ENCODE measurements at regions not wholly inside any gene's neighbourhood (a gene's known extent, or its start where the extent isn't known, plus 50 kb on each side); places are given as distances from the start of the nearest gene placed in this dataset.

DNA sequence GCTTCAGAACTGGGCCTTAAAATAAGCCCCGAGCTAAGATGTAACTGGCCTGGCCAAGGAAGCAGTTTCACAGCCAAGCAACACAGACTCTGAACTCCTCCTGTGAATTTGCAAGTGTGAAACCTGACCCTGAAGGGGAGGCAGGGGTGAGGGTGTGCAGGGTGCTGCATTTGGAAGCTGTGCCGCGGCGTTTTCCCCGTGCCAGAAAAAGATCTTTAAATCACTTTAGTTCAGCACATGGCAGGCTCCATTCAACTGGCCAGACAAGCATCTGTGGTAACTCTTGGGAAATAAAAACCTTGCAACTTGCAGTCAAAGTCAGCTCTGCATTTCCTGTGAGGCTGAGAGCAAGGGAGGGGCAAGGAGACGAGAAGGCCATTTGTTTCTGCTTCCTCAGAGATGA, 209.3 kb upstream of the SOX11 start:
- Histone ChIP-seq H3K4me2 (ENCODE audit: low read length) (no peak overlapping the region), H3K4me3 (replicated peaks in 1 of 2; ENCODE audit: low read depth in 1 of 2, low read length in 2 of 2) (no peak overlapping the region), H2AFZ (ENCODE audit: low read depth, low read length, poor library complexity, severe bottlenecking) (no peak overlapping the region), H3K79me2 (ENCODE audit: insufficient read depth, low read length) (no peaks in the 10 kb centered on the region), H3K9ac (ENCODE audit: low read length) (no peak overlapping the region), H3K4me1 (ENCODE audit: control insufficient read depth in 1 of 2, insufficient read depth in 2 of 2, low read length in 2 of 2) (no peaks in the 10 kb centered on the region), H3K9me2 (ENCODE audit: insufficient read depth) (no peaks in the 10 kb centered on the region), H4K20me1 (ENCODE audit: insufficient read depth) (no peaks in the 10 kb centered on the region), H3K9me3 (ENCODE audit: control insufficient read depth in 1 of 2, insufficient read depth in 1 of 2, low read depth in 1 of 2, low read length in 2 of 2) (peaks cover 9 to 15% of the 10 kb centered on the region in 2 experiments; a peak in 2 of 4 replicates), H3K27ac (ENCODE audit: low read depth, low read length) (no peak overlapping the region), H3K27me3 (ENCODE audit: insufficient read depth, low read length) (no peaks in the 10 kb centered on the region), H3K36me3 (ENCODE audit: control insufficient read depth in 1 of 2, insufficient read depth in 2 of 2, low read length in 2 of 2) (no peaks in the 10 kb centered on the region)
- ChIA-PET RAD21 (ENCODE audit: low non-redundant PET in 1 of 2, low total read pairs in 2 of 2, uncharacterized antibody in 2 of 2, unreplicated experiment in 2 of 2) (no interaction called here), CTCF (no interaction called here), POLR2A (no interaction called here)
- intact Hi-C loops (cut with micrococcal nuclease), result no loop called here
- BruUV-seq (replicated peaks), result no TSS peak
- no peak for DNase-seq (ENCODE audit: low read depth, low spot score)
- TF ChIP-seq POLR2A (IDR thresholded peaks at IDR 0.05; ENCODE audit: borderline replicate concordance, extremely low read depth, insufficient read depth, insufficient read length), result no peak
- TF ChIP-seq EZH2phosphoT487 (IDR thresholded peaks at IDR 0.05; ENCODE audit: borderline replicate concordance), result no peak
- TF ChIP-seq TCF7L2 (IDR thresholded peaks at IDR 0.05; ENCODE audit: borderline replicate concordance, extremely low read depth, insufficient read depth, insufficient read length), result no peak
- TF ChIP-seq EZH2 (IDR thresholded peaks at IDR 0.05), result no peak
- no peak for TF ChIP-seq ZNF274 (IDR thresholded peaks at IDR 0.05; ENCODE audit: low read depth, low read length)
- no peak for TF ChIP-seq YY1 (IDR thresholded peaks at IDR 0.05; ENCODE audit: extremely low read depth, insufficient replicate concordance, low read depth, low read length)
- TF ChIP-seq, protein P1, sequence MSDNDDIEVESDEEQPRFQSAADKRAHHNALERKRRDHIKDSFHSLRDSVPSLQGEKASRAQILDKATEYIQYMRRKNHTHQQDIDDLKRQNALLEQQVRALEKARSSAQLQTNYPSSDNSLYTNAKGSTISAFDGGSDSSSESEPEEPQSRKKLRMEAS (IDR thresholded peaks at IDR 0.05), result no peak
- no peak for TF ChIP-seq RAD21 (IDR thresholded peaks at IDR 0.05; ENCODE audit: low read depth)
- no peak for TF ChIP-seq CEBPB (IDR thresholded peaks at IDR 0.05; ENCODE audit: low read depth)
- TF ChIP-seq, protein P2, sequence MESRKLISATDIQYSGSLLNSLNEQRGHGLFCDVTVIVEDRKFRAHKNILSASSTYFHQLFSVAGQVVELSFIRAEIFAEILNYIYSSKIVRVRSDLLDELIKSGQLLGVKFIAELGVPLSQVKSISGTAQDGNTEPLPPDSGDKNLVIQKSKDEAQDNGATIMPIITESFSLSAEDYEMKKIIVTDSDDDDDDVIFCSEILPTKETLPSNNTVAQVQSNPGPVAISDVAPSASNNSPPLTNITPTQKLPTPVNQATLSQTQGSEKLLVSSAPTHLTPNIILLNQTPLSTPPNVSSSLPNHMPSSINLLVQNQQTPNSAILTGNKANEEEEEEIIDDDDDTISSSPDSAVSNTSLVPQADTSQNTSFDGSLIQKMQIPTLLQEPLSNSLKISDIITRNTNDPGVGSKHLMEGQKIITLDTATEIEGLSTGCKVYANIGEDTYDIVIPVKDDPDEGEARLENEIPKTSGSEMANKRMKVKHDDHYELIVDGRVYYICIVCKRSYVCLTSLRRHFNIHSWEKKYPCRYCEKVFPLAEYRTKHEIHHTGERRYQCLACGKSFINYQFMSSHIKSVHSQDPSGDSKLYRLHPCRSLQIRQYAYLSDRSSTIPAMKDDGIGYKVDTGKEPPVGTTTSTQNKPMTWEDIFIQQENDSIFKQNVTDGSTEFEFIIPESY (IDR thresholded peaks at IDR 0.05; ENCODE audit: extremely low read depth, insufficient replicate concordance, low read length), result no peak
- TF ChIP-seq FOSL1 (IDR thresholded peaks at IDR 0.05; ENCODE audit: low read depth), result no peak
- TF ChIP-seq, protein P3, sequence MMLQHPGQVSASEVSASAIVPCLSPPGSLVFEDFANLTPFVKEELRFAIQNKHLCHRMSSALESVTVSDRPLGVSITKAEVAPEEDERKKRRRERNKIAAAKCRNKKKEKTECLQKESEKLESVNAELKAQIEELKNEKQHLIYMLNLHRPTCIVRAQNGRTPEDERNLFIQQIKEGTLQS (IDR thresholded peaks at IDR 0.05), result no peak
- TF ChIP-seq SIN3A (IDR thresholded peaks at IDR 0.05; ENCODE audit: low read depth), result no peak
- ATAC-seq, result no peak
